OCI-LY3 (cell line): ENCODE measurements at regions not wholly inside any gene's neighbourhood (a gene's known extent, or its start where the extent isn't known, plus 50 kb on each side); places are given as distances from the start of the nearest gene placed in this dataset.

Experiments used
- EZH2phosphoT487 ChIP-seq: fragments of 200-600 bp; shearing (Covaris generic); IDR thresholded peaks from 2 replicates; pipeline ENCODE4 v1.6.1; 2018; ENCODE audit warnings: antibody characterized with exemption, mixed run types, low read depth
- TF ChIP-seq, protein P1 (sequence below): fragments of 200-600, 300-600 bp; sonication (generic); IDR thresholded peaks from 2 replicates; pipeline ENCODE4 v1.5.1; 2014; ENCODE audit warnings: antibody characterized with exemption, low read length, low read depth

DNA sequence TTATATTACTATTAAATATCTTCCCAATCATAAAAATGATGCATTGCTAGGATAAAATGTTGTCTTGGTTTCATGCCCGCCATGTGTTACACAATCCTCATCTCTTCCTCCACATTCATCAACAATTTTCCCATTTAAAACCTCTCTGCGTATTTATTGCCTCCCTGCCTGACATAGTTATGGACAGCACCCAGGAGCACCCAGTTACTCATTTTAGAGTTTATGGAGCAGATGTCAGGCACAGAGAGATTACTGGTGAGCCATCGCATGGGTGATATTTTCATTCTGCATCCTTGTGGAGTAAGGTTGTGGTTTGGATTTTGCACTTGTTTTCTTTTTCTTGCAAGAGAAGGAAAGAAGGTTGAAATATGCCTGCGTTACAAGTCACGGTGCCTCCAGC is 116.7 kb upstream of the NPAS2 start:
- TF ChIP-seq, protein P1, sequence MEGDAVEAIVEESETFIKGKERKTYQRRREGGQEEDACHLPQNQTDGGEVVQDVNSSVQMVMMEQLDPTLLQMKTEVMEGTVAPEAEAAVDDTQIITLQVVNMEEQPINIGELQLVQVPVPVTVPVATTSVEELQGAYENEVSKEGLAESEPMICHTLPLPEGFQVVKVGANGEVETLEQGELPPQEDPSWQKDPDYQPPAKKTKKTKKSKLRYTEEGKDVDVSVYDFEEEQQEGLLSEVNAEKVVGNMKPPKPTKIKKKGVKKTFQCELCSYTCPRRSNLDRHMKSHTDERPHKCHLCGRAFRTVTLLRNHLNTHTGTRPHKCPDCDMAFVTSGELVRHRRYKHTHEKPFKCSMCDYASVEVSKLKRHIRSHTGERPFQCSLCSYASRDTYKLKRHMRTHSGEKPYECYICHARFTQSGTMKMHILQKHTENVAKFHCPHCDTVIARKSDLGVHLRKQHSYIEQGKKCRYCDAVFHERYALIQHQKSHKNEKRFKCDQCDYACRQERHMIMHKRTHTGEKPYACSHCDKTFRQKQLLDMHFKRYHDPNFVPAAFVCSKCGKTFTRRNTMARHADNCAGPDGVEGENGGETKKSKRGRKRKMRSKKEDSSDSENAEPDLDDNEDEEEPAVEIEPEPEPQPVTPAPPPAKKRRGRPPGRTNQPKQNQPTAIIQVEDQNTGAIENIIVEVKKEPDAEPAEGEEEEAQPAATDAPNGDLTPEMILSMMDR: no peak
- no peak for TF ChIP-seq EZH2phosphoT487
